ENCODE measurements at regions not wholly inside any gene's neighbourhood (a gene's known extent, or its start where the extent isn't known, plus 50 kb on each side); places are given as distances from the start of the nearest gene placed in this dataset.

- Histone ChIP-seq H2BK15ac (ENCODE audit: low read length) (no peak overlapping the region), H3K23me2 (ENCODE audit: low read depth, low read length) (no peaks in the 10 kb centered on the region), H2AFZ (ENCODE audit: low read length) (0 out of 2 replicates have a peak overlapping the region, but pooled peaks have one; percentile 8), H2AK5ac (ENCODE audit: low read depth, low read length) (no peak overlapping the region), H4K8ac (ENCODE audit: extremely low read depth, insufficient read depth, low read length) (no peak overlapping the region), H3K4me2 (ENCODE audit: insufficient read depth in 1 of 2, low read depth in 2 of 2, low read length in 2 of 2) (no peak overlapping the region), H3K79me1 (ENCODE audit: low read depth, low read length) (no peaks in the 10 kb centered on the region), H3K4ac (replicated peaks; ENCODE audit: insufficient read length, low read depth, low read length) (no peak overlapping the region), H3K18ac (ENCODE audit: extremely low read depth, low read length) (0 out of 2 replicates have a peak overlapping the region, but pooled peaks have one; percentile 53), H4K5ac (ENCODE audit: insufficient read length, low read depth, low read length) (no peak overlapping the region), H3K14ac (ENCODE audit: insufficient read length) (no peak overlapping the region), H2BK120ac (replicated peaks; ENCODE audit: low read depth, low read length) (no peak overlapping the region), H3K23ac (ENCODE audit: insufficient read length) (no peak overlapping the region), H3K36me3 (ENCODE audit: control insufficient read depth in 2 of 4, insufficient read depth in 4 of 4, low read length in 3 of 4) (no peaks in the 10 kb centered on the region), H3K4me3 (ENCODE audit: extremely low read depth in 1 of 4, insufficient read depth in 2 of 4, low read depth in 3 of 4, low read length in 4 of 4) (no peak overlapping the region), H4K91ac (replicated peaks; ENCODE audit: insufficient read length, low read length) (no peak overlapping the region), H3K79me2 (ENCODE audit: control insufficient read depth in 1 of 2, insufficient read depth in 2 of 2, low read length in 2 of 2) (no peaks in the 10 kb centered on the region), H3K9ac (replicated peaks in 1 of 4; ENCODE audit: extremely low read depth in 1 of 4, low read depth in 3 of 4, low read length in 3 of 4) (no peak overlapping the region), H2BK12ac (ENCODE audit: low read depth, low read length) (no peak overlapping the region), H2BK20ac (ENCODE audit: low read length) (0 out of 2 replicates have a peak overlapping the region, but pooled peaks have one; percentile 72), H4K20me1 (replicated peaks in 1 of 2; ENCODE audit: control insufficient read depth in 1 of 2, insufficient read depth in 2 of 2, low read length in 2 of 2) (no peaks in the 10 kb centered on the region), H3K4me1 (replicated peaks in 1 of 4; ENCODE audit: control insufficient read depth in 3 of 4, insufficient read depth in 4 of 4, low read length in 3 of 4) (no peaks in the 10 kb centered on the region), H3K56ac (replicated peaks; ENCODE audit: insufficient read length, low read depth, low read length) (no peak overlapping the region), H3K27me3 (replicated peaks in 1 of 4; ENCODE audit: control insufficient read depth in 3 of 4, extremely low read depth in 1 of 4, insufficient read depth in 3 of 4, low read length in 3 of 4) (no peaks in the 10 kb centered on the region), H3K9me3 (ENCODE audit: insufficient read depth in 2 of 2, low read depth in 1 of 2, low read length in 1 of 2) (no peaks in the 10 kb centered on the region), H3K27ac (ENCODE audit: low read depth, low read length) (no peak overlapping the region), H2BK5ac (ENCODE audit: low read depth, low read length) (peak overlapping the region; percentile 76; the same call in 1 of the 2 replicates)
- CTCF ChIA-PET (ENCODE audit: partially characterized antibody): interaction anchor here (0.5 to 2.5 kb wide), 34 partner anchors 9 to 654 kb away, joined by 3 to 18 read pairs (median 4); no protein-coding TSS in a partner anchor
- FAIRE-seq (no peak), DNase-seq (ENCODE audit: low read depth in 1 of 2, low spot score in 2 of 2) (peak; percentile 19 to 47)
- POLR2A ChIA-PET (ENCODE audit: partially characterized antibody): interaction anchor here (1.0 to 1.1 kb wide), 2 partner anchors 16 to 101 kb away, joined by 3 read pairs; no protein-coding TSS in a partner anchor
- 83% methylated on average over 3 of the region's 3 CpGs; no CpG with 5 or more reads in 1 of the 2 experiments for WGBS, 2 experiments (ENCODE audit: extremely low coverage in 1 of 2, insufficient coverage in 1 of 2, insufficient read length in 1 of 2, insufficient replicate concordance in 2 of 2, low coverage in 1 of 2, low lambda C conversion rate in 2 of 2, missing lambda C conversion rate in 1 of 2)
- TF ChIP-seq SP1 (IDR thresholded peaks at IDR 0.05; ENCODE audit: low read depth, low read length) (no peak), CTCF (IDR thresholded peaks at IDR 0.05; ENCODE audit: control extremely low read depth in 1 of 3, insufficient read depth in 1 of 3, low read depth in 1 of 3, low read length in 3 of 3) (peak; percentile 60 to 68 (median 67))
Measured at GRCh38 chr3:160133757-160134156, 91.5 kb upstream of the C3orf80 start.

All from H1 (cell line).